ENCODE measurements at regions not wholly inside any gene's neighbourhood (a gene's known extent, or its start where the extent isn't known, plus 50 kb on each side); places are given as distances from the start of the nearest gene placed in this dataset.

- no peak for TF ChIP-seq CTCF (IDR thresholded peaks at IDR 0.05)
- TF ChIP-seq POLR2A (IDR thresholded peaks at IDR 0.05), result no peak
- no peak for TF ChIP-seq EP300 (IDR thresholded peaks at IDR 0.05)
- no peak for DNase-seq (ENCODE audit: low spot score in 2 of 2)
- no peaks in the 10 kb centered on the region for H3K27me3 ChIP-seq
- H3K27ac ChIP-seq, result no peak overlapping the region
- WGBS, 2 donors, result 50 to 62% methylated on average over 1 of the region's 1 CpG
- H3K36me3 ChIP-seq, result no peaks in the 10 kb centered on the region
- no peaks in the 10 kb centered on the region for H3K9me3 ChIP-seq
- H3K4me1 ChIP-seq, result peaks cover 0 to 20% (median 4%) of the 10 kb centered on the region in 4 donors
- H3K4me3 ChIP-seq, result no peak overlapping the region
These were observed 178.8 kb downstream of the GNAT3 start for GRCh38 chr7:80333040-80333439.

- Histone ChIP-seq H3K27me3 (no peaks in the 10 kb centered on the region), H3K4me3 (no peak overlapping the region), H3K36me3 (no peaks in the 10 kb centered on the region), H3K4me1 (peaks cover 0 to 11% (median under 1%) of the 10 kb centered on the region in 4 donors), H3K9me3 (no peaks in the 10 kb centered on the region), H3K27ac (no peak overlapping the region)
- TF ChIP-seq EP300 (IDR thresholded peaks at IDR 0.05) (no peak), CTCF (IDR thresholded peaks at IDR 0.05) (no peak), POLR2A (IDR thresholded peaks at IDR 0.05) (no peak)
- DNase-seq (ENCODE audit: low spot score in 2 of 2), result no peak
These were observed 181.4 kb downstream of the GNAT3 start for GRCh38 chr7:80330434-80330833.

- Histone ChIP-seq H3K36me3 (no peaks in the 10 kb centered on the region), H3K27ac (no peak overlapping the region), H3K27me3 (no peaks in the 10 kb centered on the region), H3K9me3 (no peaks in the 10 kb centered on the region), H3K4me3 (no peak overlapping the region), H3K4me1 (no peaks in the 10 kb centered on the region)
- TF ChIP-seq CTCF (IDR thresholded peaks at IDR 0.05), result no peak
- no peak for TF ChIP-seq POLR2A (IDR thresholded peaks at IDR 0.05)
- no peak for TF ChIP-seq EP300 (IDR thresholded peaks at IDR 0.05)
- WGBS, 2 donors, result 37 to 42% methylated on average over 3 of the region's 3 CpGs
- no peak for DNase-seq (ENCODE audit: low spot score in 2 of 2)
These were observed 187.8 kb downstream of the GNAT3 start for GRCh38 chr7:80324032-80324431.

- no peak overlapping the region for H3K4me3 ChIP-seq
- WGBS, 2 donors, result 50 to 54% methylated on average over 2 of the region's 2 CpGs
- DNase-seq (ENCODE audit: low spot score in 2 of 2), result no peak
- no peak for TF ChIP-seq EP300 (IDR thresholded peaks at IDR 0.05)
- no peak for TF ChIP-seq CTCF (IDR thresholded peaks at IDR 0.05)
- no peak for TF ChIP-seq POLR2A (IDR thresholded peaks at IDR 0.05)
- no peaks in the 10 kb centered on the region for H3K9me3 ChIP-seq
- H3K4me1 ChIP-seq, result no peaks in the 10 kb centered on the region
- no peaks in the 10 kb centered on the region for H3K36me3 ChIP-seq
- no peak overlapping the region for H3K27ac ChIP-seq
- H3K27me3 ChIP-seq, result no peaks in the 10 kb centered on the region
These were observed 184.8 kb downstream of the GNAI1 start for GRCh38 chr7:80319461-80319860.

- no peak for DNase-seq (ENCODE audit: low spot score in 2 of 2)
- TF ChIP-seq EP300 (IDR thresholded peaks at IDR 0.05) (no peak), CTCF (IDR thresholded peaks at IDR 0.05) (no peak), POLR2A (IDR thresholded peaks at IDR 0.05) (no peak)
- Histone ChIP-seq H3K36me3 (no peaks in the 10 kb centered on the region), H3K27ac (no peak overlapping the region), H3K4me3 (no peak overlapping the region), H3K4me1 (no peaks in the 10 kb centered on the region), H3K27me3 (no peaks in the 10 kb centered on the region), H3K9me3 (no peaks in the 10 kb centered on the region)
- WGBS, 2 donors, result 78 to 81% methylated on average over 3 of the region's 3 CpGs
These were observed 183.4 kb downstream of the GNAI1 start for GRCh38 chr7:80318081-80318480.
